GM06990 (cell line): ENCODE measurements at regions not wholly inside any gene's neighbourhood (a gene's known extent, or its start where the extent isn't known, plus 50 kb on each side); places are given as distances from the start of the nearest gene placed in this dataset.

Experiments used
- DNase-seq: peaks from one replicate; pipeline ENCODE4 v3.0.0-alpha.2; 2011; ENCODE audit not compliant: insufficient read length; ENCODE audit errors: extremely low read depth
- H3K27me3 ChIP-seq: replicated peaks from 2 replicates; pipeline ENCODE4 v1.6.0; 2011; ENCODE audit warnings: low read length; ENCODE audit not compliant: control insufficient read depth, insufficient read depth
- H3K36me3 ChIP-seq: 2 replicates; pipeline ENCODE4 v1.5.1; 2011; ENCODE audit warnings: low read length; ENCODE audit not compliant: control insufficient read depth, insufficient read depth
- H3K4me3 ChIP-seq: replicated peaks from 2 replicates; pipeline ENCODE4 v1.5.1; 2011; ENCODE audit warnings: low read depth, mild to moderate bottlenecking, control low read depth, low read length
- CTCF ChIP-seq: IDR thresholded peaks from 2 replicates; pipeline ENCODE4 v1.5.1; 2011; ENCODE audit warnings: low read length, control low read depth, mild to moderate bottlenecking, inconsistent platforms; ENCODE audit not compliant: insufficient read depth, poor library complexity, severe bottlenecking

- H3K36me3 ChIP-seq, result no peaks in the 10 kb centered on the region
- DNase-seq, result no peak
- H3K27me3 ChIP-seq, result no peaks in the 10 kb centered on the region
- H3K4me3 ChIP-seq, result no peak overlapping the region
- no peak for TF ChIP-seq CTCF
These were observed 380.1 kb downstream of the SOX11 start for GRCh38 chr2:6072276-6072675.

- no peak for TF ChIP-seq CTCF
- no peak overlapping the region for H3K4me3 ChIP-seq
- DNase-seq, result no peak
- H3K36me3 ChIP-seq, result no peaks in the 10 kb centered on the region
- H3K27me3 ChIP-seq, result no peaks in the 10 kb centered on the region
These were observed 380.6 kb downstream of the SOX11 start for GRCh38 chr2:6072768-6073167.

- no peak for TF ChIP-seq CTCF
- no peaks in the 10 kb centered on the region for H3K27me3 ChIP-seq
- no peak overlapping the region for H3K4me3 ChIP-seq
- DNase-seq, result peak; percentile 13
- H3K36me3 ChIP-seq, result no peaks in the 10 kb centered on the region
These were observed 381.3 kb downstream of the SOX11 start for GRCh38 chr2:6073191-6074088.

- no peak for DNase-seq
- TF ChIP-seq CTCF, result no peak
- no peak overlapping the region for H3K4me3 ChIP-seq
- no peaks in the 10 kb centered on the region for H3K27me3 ChIP-seq
- no peaks in the 10 kb centered on the region for H3K36me3 ChIP-seq
These were observed 382.0 kb downstream of the SOX11 start for GRCh38 chr2:6074089-6074643.

GRCh38 chr2:6077585-6077984 lies 385.4 kb downstream of the SOX11 start:
- no peaks in the 10 kb centered on the region for H3K27me3 ChIP-seq
- no peak for TF ChIP-seq CTCF
- H3K36me3 ChIP-seq, result no peaks in the 10 kb centered on the region
- no peak for DNase-seq
- H3K4me3 ChIP-seq, result no peak overlapping the region
